GM19025 (cell line): ENCODE measurements at regions not wholly inside any gene's neighbourhood (a gene's known extent, or its start where the extent isn't known, plus 50 kb on each side); places are given as distances from the start of the nearest gene placed in this dataset.
"Not testable (repeated sequence)": the region's sequence is repeated elsewhere in the genome, so short reads cannot be mapped to it uniquely, and the experiment has no call there.

ENCODE experiments used
- ATAC-seq: cut with Tn5 transposase; IDR thresholded peaks from one replicate; pipeline ENCODE4 v1.9.1; 2021; ENCODE audit warnings: mild to moderate bottlenecking, low read depth, moderate library complexity; ENCODE audit not compliant: unreplicated experiment

DNA sequence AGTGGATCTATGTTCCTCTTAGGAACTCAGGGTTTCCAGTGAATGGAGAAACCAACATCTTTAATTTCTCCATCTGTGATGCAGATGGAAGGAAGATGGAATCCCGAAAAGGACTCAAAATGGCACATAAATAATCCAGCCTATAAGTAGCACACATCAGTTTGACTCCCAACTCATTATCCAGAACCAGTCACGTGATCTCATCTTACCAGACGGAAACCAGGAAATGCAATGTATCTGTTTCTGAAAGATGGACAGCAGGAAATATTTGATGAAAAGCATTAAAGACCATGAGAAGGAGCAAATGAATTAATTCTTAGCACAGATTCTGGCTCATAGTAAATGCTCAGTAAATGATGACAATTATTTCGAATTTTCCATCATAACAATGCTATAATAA lies 443.1 kb upstream of the FMR1 start:
- ATAC-seq: no peak

DNA sequence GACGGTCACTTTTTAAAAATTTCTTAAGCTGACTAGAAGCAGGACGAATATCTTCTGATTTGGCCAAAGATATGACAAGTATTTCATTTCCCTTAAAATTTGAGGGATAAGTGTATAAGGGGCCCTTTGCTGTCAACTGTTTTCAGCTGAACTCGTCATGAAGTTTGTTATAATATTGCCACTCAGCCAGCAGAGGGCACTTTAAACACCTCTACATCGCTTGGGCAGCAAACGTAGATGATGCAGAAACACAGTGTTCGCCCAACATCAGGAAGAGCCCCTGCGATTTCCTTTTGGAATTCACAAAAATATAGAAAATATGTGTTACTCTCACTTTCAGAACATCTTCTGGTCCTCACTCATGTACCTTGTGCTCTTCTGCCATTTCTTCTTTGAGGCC lies 435.7 kb upstream of the FMR1 start:
- no peak for ATAC-seq

- no peak for ATAC-seq
These were observed 432.8 kb upstream of the FMR1 start for GRCh38 chrX:147478899-147479298.

GRCh38 chrX:147485207-147485606 lies 426.5 kb upstream of the FMR1 start:
- ATAC-seq: no peak

DNA sequence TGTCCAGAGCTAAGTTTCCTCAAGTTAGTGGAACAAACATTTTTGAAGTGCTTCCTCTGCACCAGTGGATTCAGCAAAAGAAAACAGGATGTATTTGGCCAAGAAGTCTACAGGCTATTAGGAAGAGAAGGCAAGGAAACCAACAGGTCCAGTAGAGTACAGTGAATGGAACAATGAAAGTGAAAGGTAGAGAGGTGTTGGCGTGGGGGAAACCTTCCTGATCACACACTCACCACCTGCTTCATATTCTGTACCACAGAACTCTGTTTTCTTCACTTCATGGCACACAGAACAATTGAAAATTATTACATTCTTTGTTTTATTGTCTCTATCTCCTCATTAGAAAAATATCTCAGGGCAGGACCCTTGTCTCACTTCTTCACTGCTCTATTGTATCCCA lies 417.4 kb upstream of the FMR1 start:
- no peak for ATAC-seq

GRCh38 chrX:147498796-147499195 lies 412.9 kb upstream of the FMR1 start:
- ATAC-seq: no peak

DNA sequence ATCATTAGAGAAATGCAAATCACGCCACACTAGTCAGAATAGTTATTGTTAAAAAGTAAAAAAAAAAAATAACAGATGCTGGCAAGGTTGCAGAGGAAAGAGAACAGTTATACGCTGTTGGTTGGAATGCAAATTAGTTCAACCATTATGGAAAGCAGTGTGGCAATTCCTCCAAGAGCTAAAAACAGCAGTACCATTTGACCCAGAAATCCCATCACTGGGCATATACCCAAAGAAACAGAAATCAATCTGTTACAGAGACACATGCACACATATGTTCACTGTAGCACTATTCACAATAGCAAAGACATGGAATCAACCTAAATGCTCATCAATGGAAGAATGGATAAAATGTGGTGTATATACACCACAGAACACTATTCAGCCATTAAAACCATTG lies 388.7 kb upstream of the FMR1 start:
- no peak for ATAC-seq

GRCh38 chrX:147533426-147533825 lies 378.3 kb upstream of the FMR1 start:
- ATAC-seq: no peak

DNA sequence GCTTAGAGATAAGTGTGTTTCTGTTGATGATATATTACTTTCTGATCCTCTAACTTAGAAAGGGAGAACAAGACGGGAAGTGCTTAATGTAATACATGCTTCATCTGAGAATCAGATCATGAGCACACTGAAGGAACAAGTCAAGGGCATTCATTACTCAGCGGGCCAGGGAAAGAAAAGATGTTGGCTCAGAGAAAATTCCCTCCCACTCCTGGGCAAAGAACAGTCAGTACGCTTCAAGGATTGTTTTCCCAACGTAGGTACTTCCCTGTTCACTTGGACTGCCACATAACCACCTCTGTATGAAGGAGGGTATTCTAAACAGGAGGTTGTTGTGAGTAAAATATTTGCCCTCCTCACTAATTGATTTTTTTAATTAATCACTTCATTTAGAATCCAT lies 374.5 kb upstream of the FMR1 start:
- ATAC-seq: no peak

DNA sequence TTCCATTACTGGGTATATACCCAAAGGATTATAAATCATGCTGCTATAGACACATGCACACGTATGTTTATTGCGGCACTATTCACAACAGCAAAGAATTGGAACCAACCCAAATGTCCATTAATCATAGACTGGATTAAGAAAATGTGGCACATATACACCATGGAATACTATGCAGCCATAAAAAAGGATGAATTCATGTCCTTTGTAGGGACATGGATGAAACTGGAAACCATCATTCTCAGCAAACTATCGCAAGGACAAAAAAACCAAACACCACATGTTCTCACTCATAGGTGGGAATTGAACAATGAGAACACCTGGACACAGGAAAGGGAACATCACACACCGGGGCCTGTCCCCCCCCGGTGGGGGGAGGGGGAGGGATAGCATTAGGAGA lies 363.7 kb upstream of the FMR1 start:
- ATAC-seq: not testable (repeated sequence)

DNA sequence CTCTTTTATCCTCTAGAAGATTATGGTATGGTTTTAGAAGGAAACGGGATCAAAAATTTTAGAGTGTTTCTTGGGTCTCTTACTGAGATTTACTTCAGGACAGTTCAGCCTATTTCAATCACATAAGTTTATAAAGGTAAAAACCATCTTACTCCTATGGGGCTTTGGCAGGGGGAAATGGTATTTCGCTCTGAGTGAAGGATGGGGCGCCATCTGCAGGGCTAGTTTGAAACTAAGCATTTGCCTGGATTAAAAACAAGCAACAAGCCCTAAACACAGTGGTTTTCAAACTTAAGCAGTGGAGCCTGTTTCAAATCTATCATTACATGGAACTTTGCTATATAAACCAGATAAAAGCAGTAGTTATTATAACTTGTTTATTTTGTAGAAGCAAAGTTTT lies 361.5 kb upstream of the FMR1 start:
- ATAC-seq: no peak

GRCh38 chrX:147559191-147559590 lies 352.5 kb upstream of the FMR1 start:
- no peak for ATAC-seq

GRCh38 chrX:147565237-147565636 lies 346.5 kb upstream of the FMR1 start:
- no peak for ATAC-seq

DNA sequence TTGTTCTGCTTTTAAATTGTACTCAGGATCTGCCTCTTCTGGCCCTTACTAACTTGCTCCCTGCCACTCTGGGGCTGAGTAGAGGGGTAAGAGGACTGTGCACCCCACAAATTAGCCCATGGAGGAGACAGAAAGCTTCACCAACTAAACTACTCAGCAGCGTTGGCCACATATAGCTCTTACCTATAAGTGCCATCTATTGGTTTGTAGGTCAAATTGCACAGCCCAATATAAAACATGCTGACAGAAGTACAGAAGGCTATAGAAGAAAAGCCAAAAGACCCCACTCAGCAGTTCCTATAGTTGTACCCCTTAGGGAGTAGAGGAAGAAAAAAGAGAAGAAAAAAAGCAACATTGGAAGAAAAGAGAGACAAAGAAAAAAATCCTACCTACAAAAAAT lies 341.2 kb upstream of the FMR1 start:
- no peak for ATAC-seq

DNA sequence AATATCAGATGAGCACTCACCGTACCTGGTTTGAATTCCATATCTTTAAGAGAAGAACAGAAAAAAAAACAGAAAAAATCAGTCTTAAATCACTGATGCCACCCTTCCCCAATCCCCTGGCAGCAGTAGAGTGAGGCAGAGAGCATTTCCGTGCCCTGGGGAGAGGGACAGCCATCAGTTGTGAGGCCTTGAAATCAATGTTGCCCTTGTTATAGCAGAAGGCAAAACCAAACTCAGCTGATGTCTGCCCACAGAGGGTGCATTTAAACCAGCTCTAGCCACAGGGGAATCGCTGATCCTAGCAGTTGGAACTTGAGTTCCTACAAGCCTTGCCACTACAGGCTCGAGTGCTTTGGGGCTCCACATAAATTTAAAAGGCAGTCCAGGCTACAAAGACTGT lies 338.5 kb upstream of the FMR1 start:
- ATAC-seq: no peak

- no peak for ATAC-seq
These were observed 309.5 kb upstream of the FMR1 start for GRCh38 chrX:147602176-147602696.

DNA sequence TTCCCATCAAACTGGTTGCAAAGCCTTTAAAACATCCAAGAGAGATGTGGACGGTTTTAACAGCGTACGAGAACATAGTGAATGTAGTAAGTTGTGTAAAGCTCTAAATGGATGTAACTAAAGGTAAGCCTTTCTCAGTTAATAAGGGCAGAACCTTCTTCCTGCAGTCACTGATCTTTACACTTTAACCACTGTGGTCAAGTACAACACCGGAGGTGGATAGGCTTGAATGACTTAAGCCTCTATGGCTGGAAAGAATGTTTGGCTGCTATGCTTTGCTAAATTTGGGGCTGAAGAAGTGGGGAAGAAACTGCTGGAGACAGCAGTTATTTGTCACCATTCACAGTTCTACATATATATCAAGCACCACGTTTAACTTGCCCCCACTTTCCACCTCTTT lies 285.1 kb upstream of the FMR1 start:
- no peak for ATAC-seq

DNA sequence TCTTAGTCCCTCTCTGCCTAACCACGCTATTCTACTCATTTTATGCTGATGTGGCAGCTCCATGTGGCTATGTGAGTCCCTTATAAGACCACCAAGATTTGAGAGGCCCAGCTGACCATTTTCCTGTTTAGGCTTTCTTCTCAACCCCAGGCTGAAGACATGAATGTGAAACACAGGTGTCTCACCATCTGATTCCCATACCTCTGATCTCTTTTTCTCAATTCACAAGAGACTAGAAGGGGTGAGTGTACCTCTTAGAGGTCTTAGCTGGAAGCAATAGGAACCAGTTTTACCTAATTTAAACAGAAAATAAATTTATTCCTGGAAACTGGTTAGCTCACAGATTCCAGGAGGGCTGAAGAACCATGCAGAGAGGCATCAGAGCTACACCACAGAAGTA lies 276.5 kb upstream of the FMR1 start:
- ATAC-seq: no peak

GRCh38 chrX:147637190-147637589 lies 274.5 kb upstream of the FMR1 start:
- ATAC-seq: no peak

GRCh38 chrX:147646949-147647723 lies 264.6 kb upstream of the FMR1 start:
- no peak for ATAC-seq

- no peak for ATAC-seq
These were observed 235.9 kb upstream of the FMR1 start for GRCh38 chrX:147675819-147676218.

DNA sequence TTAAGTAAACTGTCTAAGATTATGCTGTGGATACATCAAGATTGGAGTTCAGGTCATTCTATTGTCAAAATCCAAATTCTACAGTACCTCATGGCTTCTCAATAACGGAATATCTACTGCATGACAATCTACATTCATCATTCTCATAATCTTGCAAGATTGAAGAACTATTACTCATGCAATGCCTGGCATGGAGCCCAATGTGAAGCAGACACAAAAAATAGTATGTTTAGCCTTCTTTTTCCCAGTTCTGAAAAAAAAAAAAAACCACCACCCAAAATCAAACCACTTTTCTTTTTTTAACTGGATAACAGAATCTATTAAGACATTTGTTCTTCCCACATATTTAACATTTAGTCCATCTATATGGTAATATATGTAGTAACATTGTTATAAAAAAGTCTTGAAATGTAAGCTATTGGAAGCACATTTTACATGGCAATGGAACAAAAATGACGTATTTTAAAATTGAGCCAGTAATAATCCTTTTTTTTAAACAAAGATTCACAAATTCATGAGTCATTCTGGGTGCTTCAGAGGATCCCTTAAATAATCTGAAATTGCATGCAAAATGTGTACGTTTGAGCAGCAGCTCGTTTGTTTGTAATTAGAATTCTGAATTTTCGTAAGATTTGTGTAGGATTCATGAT lies 232.2 kb upstream of the FMR1 start:
- ATAC-seq: no peak
